HG03520 (cell line): ENCODE measurements at regions not wholly inside any gene's neighbourhood (a gene's known extent, or its start where the extent isn't known, plus 50 kb on each side); places are given as distances from the start of the nearest gene placed in this dataset.
A peak's percentile ranks its signal among the peaks of the same experiment; 100 is the strongest.

Experiments used
- ATAC-seq: cut with Tn5 transposase; IDR thresholded peaks from one replicate; pipeline ENCODE4 v1.9.1; 2021; ENCODE audit warnings: mild to moderate bottlenecking, moderate library complexity; ENCODE audit not compliant: unreplicated experiment

- no peak for ATAC-seq
These were observed 328.4 kb downstream of the DUSP6 start for GRCh38 chr12:89023936-89024335.

- ATAC-seq, result no peak
These were observed 331.6 kb downstream of the DUSP6 start for GRCh38 chr12:89020689-89021088.

GRCh38 chr12:89020121-89020480 lies 332.2 kb downstream of the DUSP6 start:
- ATAC-seq, result no peak

GRCh38 chr12:89019439-89020120 lies 332.7 kb downstream of the DUSP6 start:
- peak; percentile 99 for ATAC-seq

- no peak for ATAC-seq
These were observed 335.1 kb downstream of the DUSP6 start for GRCh38 chr12:89016970-89017778.

- no peak for ATAC-seq
These were observed 336.9 kb downstream of the DUSP6 start for GRCh38 chr12:89015419-89015818.

- ATAC-seq, result no peak
These were observed 353.9 kb downstream of the DUSP6 start for GRCh38 chr12:88998421-88998820.

- no peak for ATAC-seq
These were observed 356.0 kb downstream of the DUSP6 start for GRCh38 chr12:88996200-88996788.

GRCh38 chr12:88994971-88995370 lies 357.3 kb downstream of the DUSP6 start:
- ATAC-seq, result no peak

GRCh38 chr12:88994537-88994936 lies 357.8 kb downstream of the DUSP6 start:
- no peak for ATAC-seq

- no peak for ATAC-seq
These were observed 358.6 kb downstream of the DUSP6 start for GRCh38 chr12:88993651-88994050.

- ATAC-seq, result no peak
These were observed 366.2 kb downstream of the DUSP6 start for GRCh38 chr12:88986056-88986455.

GRCh38 chr12:88985631-88986030 lies 366.7 kb downstream of the DUSP6 start:
- no peak for ATAC-seq

- ATAC-seq, result no peak
These were observed 367.3 kb downstream of the DUSP6 start for GRCh38 chr12:88985011-88985410.

GRCh38 chr12:88982694-88983093 lies 369.6 kb downstream of the DUSP6 start:
- ATAC-seq, result no peak

GRCh38 chr12:88977115-88977514 lies 375.2 kb downstream of the DUSP6 start:
- ATAC-seq, result no peak

GRCh38 chr12:88973998-88974397 lies 378.3 kb downstream of the DUSP6 start:
- ATAC-seq, result no peak

GRCh38 chr12:88970740-88971139 lies 381.6 kb downstream of the DUSP6 start:
- ATAC-seq, result no peak

- ATAC-seq, result no peak
These were observed 383.2 kb downstream of the DUSP6 start for GRCh38 chr12:88969127-88969526.

GRCh38 chr12:88960213-88960878 lies 380.1 kb upstream of the KITLG start:
- ATAC-seq, result no peak

- no peak for ATAC-seq
These were observed 378.7 kb upstream of the KITLG start for GRCh38 chr12:88958946-88959345.

- ATAC-seq, result no peak
These were observed 377.9 kb upstream of the KITLG start for GRCh38 chr12:88958153-88958552.
